ENCODE measurements at regions not wholly inside any gene's neighbourhood (a gene's known extent, or its start where the extent isn't known, plus 50 kb on each side); places are given as distances from the start of the nearest gene placed in this dataset.
"Not testable (repeated sequence)": the region's sequence is repeated elsewhere in the genome, so short reads cannot be mapped to it uniquely, and the experiment has no call there.

- no peaks in the 10 kb centered on the region for H4K20me1 ChIP-seq (ENCODE audit: control insufficient read depth, extremely low read depth, insufficient read depth, low read length)
- H3K79me2 ChIP-seq (ENCODE audit: control insufficient read depth, insufficient read depth, low read length): no peaks in the 10 kb centered on the region
- no peaks in the 10 kb centered on the region for H3K4me1 ChIP-seq (ENCODE audit: control insufficient read depth, extremely low read depth, insufficient read depth, low read length)
- no peak overlapping the region for H3K4me3 ChIP-seq (replicated peaks in 1 of 4; ENCODE audit: control extremely low read depth in 1 of 4, insufficient read depth in 1 of 4, low read depth in 3 of 4, low read length in 4 of 4)
- H2AFZ ChIP-seq (ENCODE audit: low read length): no peak overlapping the region
- no peak overlapping the region for H3K4me2 ChIP-seq (ENCODE audit: extremely low read depth, insufficient read depth, low read length)
- TF ChIP-seq CTCF (conservative IDR thresholded peaks at IDR 0.05 in 1 of 2, IDR thresholded peaks at IDR 0.05 in 1 of 2; ENCODE audit: low read depth in 1 of 2, low read length in 2 of 2) (no peak), EZH2 (IDR thresholded peaks at IDR 0.05; ENCODE audit: low read length, missing control alignments) (no peak)
- no peak overlapping the region for H3K9ac ChIP-seq (ENCODE audit: insufficient read depth, low read length)
- no peak overlapping the region for H3K27ac ChIP-seq (ENCODE audit: insufficient read depth, low read length)
- H3K9me3 ChIP-seq (ENCODE audit: control insufficient read depth, insufficient read depth, low read depth, low read length): no peaks in the 10 kb centered on the region
- no peaks in the 10 kb centered on the region for H3K36me3 ChIP-seq (ENCODE audit: control insufficient read depth, insufficient read depth, low read length)
- no peak for DNase-seq (ENCODE audit: low read depth in 2 of 2)
- H3K27me3 ChIP-seq (ENCODE audit: control insufficient read depth, insufficient read depth, low read length): no peaks in the 10 kb centered on the region
Observed at GRCh38 chr18:75844146-75844545, 416.6 kb upstream of the SMIM21 start.

GRCh38 chr18:75840131-75840530, 412.6 kb upstream of the SMIM21 start:
- H3K4me2 ChIP-seq (ENCODE audit: extremely low read depth, insufficient read depth, low read length): no peak overlapping the region
- H3K27me3 ChIP-seq (ENCODE audit: control insufficient read depth, insufficient read depth, low read length): no peaks in the 10 kb centered on the region
- H2AFZ ChIP-seq (ENCODE audit: low read length): no peak overlapping the region
- TF ChIP-seq CTCF (conservative IDR thresholded peaks at IDR 0.05 in 1 of 2, IDR thresholded peaks at IDR 0.05 in 1 of 2; ENCODE audit: low read depth in 1 of 2, low read length in 2 of 2) (no peak), EZH2 (IDR thresholded peaks at IDR 0.05; ENCODE audit: low read length, missing control alignments) (no peak)
- no peak overlapping the region for H3K27ac ChIP-seq (ENCODE audit: insufficient read depth, low read length)
- H3K36me3 ChIP-seq (ENCODE audit: control insufficient read depth, insufficient read depth, low read length): no peaks in the 10 kb centered on the region
- no peaks in the 10 kb centered on the region for H3K4me1 ChIP-seq (ENCODE audit: control insufficient read depth, extremely low read depth, insufficient read depth, low read length)
- no peaks in the 10 kb centered on the region for H3K9me3 ChIP-seq (ENCODE audit: control insufficient read depth, insufficient read depth, low read depth, low read length)
- no peaks in the 10 kb centered on the region for H3K79me2 ChIP-seq (ENCODE audit: control insufficient read depth, insufficient read depth, low read length)
- no peak overlapping the region for H3K4me3 ChIP-seq (replicated peaks in 1 of 4; ENCODE audit: control extremely low read depth in 1 of 4, insufficient read depth in 1 of 4, low read depth in 3 of 4, low read length in 4 of 4)
- H3K9ac ChIP-seq (ENCODE audit: insufficient read depth, low read length): no peak overlapping the region
- DNase-seq (ENCODE audit: low read depth in 2 of 2): no peak
- no peaks in the 10 kb centered on the region for H4K20me1 ChIP-seq (ENCODE audit: control insufficient read depth, extremely low read depth, insufficient read depth, low read length)

GRCh38 chr18:75839686-75840085, 412.2 kb upstream of the SMIM21 start:
- H4K20me1 ChIP-seq (ENCODE audit: control insufficient read depth, extremely low read depth, insufficient read depth, low read length); H3K4me3 ChIP-seq (replicated peaks in 1 of 4; ENCODE audit: control extremely low read depth in 1 of 4, insufficient read depth in 1 of 4, low read depth in 3 of 4, low read length in 4 of 4); H3K9ac ChIP-seq (ENCODE audit: insufficient read depth, low read length); H3K9me3 ChIP-seq (ENCODE audit: control insufficient read depth, insufficient read depth, low read depth, low read length); DNase-seq (ENCODE audit: low read depth in 2 of 2); H3K4me1 ChIP-seq (ENCODE audit: control insufficient read depth, extremely low read depth, insufficient read depth, low read length); H3K4me2 ChIP-seq (ENCODE audit: extremely low read depth, insufficient read depth, low read length); H3K27ac ChIP-seq (ENCODE audit: insufficient read depth, low read length); H2AFZ ChIP-seq (ENCODE audit: low read length); H3K27me3 ChIP-seq (ENCODE audit: control insufficient read depth, insufficient read depth, low read length); H3K79me2 ChIP-seq (ENCODE audit: control insufficient read depth, insufficient read depth, low read length); H3K36me3 ChIP-seq (ENCODE audit: control insufficient read depth, insufficient read depth, low read length): not testable (repeated sequence)

- no peak overlapping the region for H3K9ac ChIP-seq (ENCODE audit: insufficient read depth, low read length)
- no peaks in the 10 kb centered on the region for H3K4me1 ChIP-seq (ENCODE audit: control insufficient read depth, extremely low read depth, insufficient read depth, low read length)
- TF ChIP-seq CTCF (conservative IDR thresholded peaks at IDR 0.05 in 1 of 2, IDR thresholded peaks at IDR 0.05 in 1 of 2; ENCODE audit: low read depth in 1 of 2, low read length in 2 of 2) (no peak), EZH2 (IDR thresholded peaks at IDR 0.05; ENCODE audit: low read length, missing control alignments) (no peak)
- H3K79me2 ChIP-seq (ENCODE audit: control insufficient read depth, insufficient read depth, low read length): no peaks in the 10 kb centered on the region
- no peak overlapping the region for H3K27ac ChIP-seq (ENCODE audit: insufficient read depth, low read length)
- H3K4me2 ChIP-seq (ENCODE audit: extremely low read depth, insufficient read depth, low read length): no peak overlapping the region
- H2AFZ ChIP-seq (ENCODE audit: low read length): no peak overlapping the region
- no peaks in the 10 kb centered on the region for H4K20me1 ChIP-seq (ENCODE audit: control insufficient read depth, extremely low read depth, insufficient read depth, low read length)
- H3K4me3 ChIP-seq (replicated peaks in 1 of 4; ENCODE audit: control extremely low read depth in 1 of 4, insufficient read depth in 1 of 4, low read depth in 3 of 4, low read length in 4 of 4): no peak overlapping the region
- no peak for DNase-seq (ENCODE audit: low read depth in 2 of 2)
- H3K36me3 ChIP-seq (ENCODE audit: control insufficient read depth, insufficient read depth, low read length): no peaks in the 10 kb centered on the region
- no peaks in the 10 kb centered on the region for H3K9me3 ChIP-seq (ENCODE audit: control insufficient read depth, insufficient read depth, low read depth, low read length)
- H3K27me3 ChIP-seq (ENCODE audit: control insufficient read depth, insufficient read depth, low read length): no peaks in the 10 kb centered on the region
Observed at GRCh38 chr18:75839041-75839440, 411.5 kb upstream of the SMIM21 start.

Data from fibroblast of lung (primary cell).